DOHH2 (cell line): ENCODE measurements at regions not wholly inside any gene's neighbourhood (a gene's known extent, or its start where the extent isn't known, plus 50 kb on each side); places are given as distances from the start of the nearest gene placed in this dataset.

Source experiments
- H3F3A ChIP-seq: fragments of 200-600 bp; sonication (generic), shearing (Covaris generic); 2 replicates; pipeline ENCODE4 v1.6.0; 2016; ENCODE audit warnings: antibody characterized with exemption, mild to moderate bottlenecking; ENCODE audit not compliant: control insufficient read depth, insufficient read depth
- H3K27ac ChIP-seq: fragments of 200-600 bp; sonication (generic); 2 replicates; pipeline ENCODE4 v1.5.1; 2014; ENCODE audit warnings: low read depth, mild to moderate bottlenecking, low read length, moderate library complexity
- H3K27me3 ChIP-seq: fragments of 200-600 bp; sonication (generic); 2 replicates; pipeline ENCODE4 v1.6.1; 2014; ENCODE audit warnings: mild to moderate bottlenecking, low read length, mixed read lengths; ENCODE audit not compliant: control insufficient read depth
- H3K36me3 ChIP-seq: fragments of 200-600 bp; sonication (generic); 2 replicates; pipeline ENCODE4 v1.6.1; 2014; ENCODE audit warnings: mild to moderate bottlenecking, low read length, moderate library complexity, mixed read lengths; ENCODE audit not compliant: control insufficient read depth
- H3K4me1 ChIP-seq: fragments of 200-600 bp; sonication (generic); 2 replicates; pipeline ENCODE4 v1.6.1; 2014; ENCODE audit warnings: mild to moderate bottlenecking, low read length, mixed read lengths; ENCODE audit not compliant: control insufficient read depth
- H3K4me2 ChIP-seq: fragments of 200-600 bp; sonication (generic); 2 replicates; pipeline ENCODE4 v1.6.0; 2014; ENCODE audit warnings: mild to moderate bottlenecking, low read length, moderate library complexity
- H3K4me3 ChIP-seq: fragments of 200-600 bp; sonication (generic); 2 replicates; pipeline ENCODE4 v1.5.1; 2014; ENCODE audit warnings: mild to moderate bottlenecking, low read length, mixed read lengths
- H3K79me2 ChIP-seq: fragments of 200-600 bp; sonication (generic); 2 replicates; pipeline ENCODE4 v1.6.1; 2014; ENCODE audit warnings: mild to moderate bottlenecking, low read length, mixed read lengths; ENCODE audit not compliant: control insufficient read depth
- H3K9me2 ChIP-seq: fragments of 200-600 bp; sonication (generic); replicated peaks from 2 replicates; pipeline ENCODE4 v1.6.1; 2014; ENCODE audit warnings: mild to moderate bottlenecking, low read length, mixed read lengths; ENCODE audit not compliant: control insufficient read depth
- H3K9me3 ChIP-seq: fragments of 200-600 bp; sonication (generic); 2 replicates; pipeline ENCODE4 v1.6.1; 2014; ENCODE audit warnings: antibody characterized with exemption, low read length, mixed read lengths; ENCODE audit not compliant: control insufficient read depth, insufficient read depth
- H4K20me1 ChIP-seq: fragments of 200-600 bp; sonication (generic); 2 replicates; pipeline ENCODE4 v1.6.0; 2014; ENCODE audit warnings: low read depth, mild to moderate bottlenecking, antibody characterized with exemption, low read length, moderate library complexity; ENCODE audit not compliant: control insufficient read depth, insufficient read depth
- EZH2phosphoT487 ChIP-seq: fragments of 200-600 bp; sonication (generic); IDR thresholded peaks from 2 replicates; pipeline ENCODE4 v1.6.1; 2017; ENCODE audit warnings: borderline replicate concordance, mild to moderate bottlenecking, antibody characterized with exemption, low read length, moderate library complexity, mixed read lengths
- TF ChIP-seq, protein P1 (sequence below): fragments of 200-600 bp; sonication (generic); IDR thresholded peaks from one replicate; pipeline ENCODE4 v1.5.1; 2014; ENCODE audit warnings: antibody characterized with exemption, mild to moderate bottlenecking, low read depth, low read length; ENCODE audit not compliant: poor library complexity, severe bottlenecking

DNA sequence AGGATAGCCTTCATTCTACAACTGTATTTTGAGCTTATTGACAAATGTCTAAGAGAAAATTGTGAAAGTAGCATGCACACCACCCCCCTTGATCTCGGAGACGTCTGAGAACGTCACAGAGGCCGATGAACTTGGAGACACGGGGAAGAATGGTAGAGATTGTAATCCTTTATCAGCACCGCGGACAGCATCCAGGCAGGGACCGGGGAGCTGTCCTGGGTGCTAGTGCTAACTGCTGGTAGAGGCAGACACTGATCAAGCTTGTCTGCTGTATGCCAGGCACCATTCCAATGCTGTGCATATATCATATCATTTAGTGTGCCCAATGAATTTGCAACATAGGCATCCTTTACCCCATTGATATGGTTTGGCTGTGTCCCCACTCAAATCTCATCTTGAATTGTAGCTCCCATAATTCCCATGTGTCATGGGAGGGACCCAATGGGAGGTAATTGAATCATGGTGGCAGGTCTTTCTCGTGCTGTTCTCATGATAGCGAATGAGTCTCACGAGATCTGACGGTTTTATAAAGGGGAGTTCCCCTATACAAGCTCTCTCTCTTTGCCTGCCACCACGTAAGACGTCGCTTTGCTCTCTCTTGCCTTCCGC, 98.8 kb downstream of the LHX2 start:
- H3K9me2 ChIP-seq, result no peaks in the 10 kb centered on the region
- no peak for TF ChIP-seq EZH2phosphoT487
- TF ChIP-seq, protein P1, sequence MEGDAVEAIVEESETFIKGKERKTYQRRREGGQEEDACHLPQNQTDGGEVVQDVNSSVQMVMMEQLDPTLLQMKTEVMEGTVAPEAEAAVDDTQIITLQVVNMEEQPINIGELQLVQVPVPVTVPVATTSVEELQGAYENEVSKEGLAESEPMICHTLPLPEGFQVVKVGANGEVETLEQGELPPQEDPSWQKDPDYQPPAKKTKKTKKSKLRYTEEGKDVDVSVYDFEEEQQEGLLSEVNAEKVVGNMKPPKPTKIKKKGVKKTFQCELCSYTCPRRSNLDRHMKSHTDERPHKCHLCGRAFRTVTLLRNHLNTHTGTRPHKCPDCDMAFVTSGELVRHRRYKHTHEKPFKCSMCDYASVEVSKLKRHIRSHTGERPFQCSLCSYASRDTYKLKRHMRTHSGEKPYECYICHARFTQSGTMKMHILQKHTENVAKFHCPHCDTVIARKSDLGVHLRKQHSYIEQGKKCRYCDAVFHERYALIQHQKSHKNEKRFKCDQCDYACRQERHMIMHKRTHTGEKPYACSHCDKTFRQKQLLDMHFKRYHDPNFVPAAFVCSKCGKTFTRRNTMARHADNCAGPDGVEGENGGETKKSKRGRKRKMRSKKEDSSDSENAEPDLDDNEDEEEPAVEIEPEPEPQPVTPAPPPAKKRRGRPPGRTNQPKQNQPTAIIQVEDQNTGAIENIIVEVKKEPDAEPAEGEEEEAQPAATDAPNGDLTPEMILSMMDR, result no peak
- no peaks in the 10 kb centered on the region for H3K36me3 ChIP-seq
- H3K79me2 ChIP-seq, result no peaks in the 10 kb centered on the region
- H3K9me3 ChIP-seq, result no peaks in the 10 kb centered on the region
- H4K20me1 ChIP-seq, result no peaks in the 10 kb centered on the region
- H3K4me3 ChIP-seq, result no peak overlapping the region
- no peak overlapping the region for H3K4me2 ChIP-seq
- H3K4me1 ChIP-seq, result no peaks in the 10 kb centered on the region
- H3F3A ChIP-seq, result no peaks in the 10 kb centered on the region
- no peak overlapping the region for H3K27ac ChIP-seq
- H3K27me3 ChIP-seq, result peaks cover 4% of the 10 kb centered on the region; the same call in 1 of the 2 replicates

DNA sequence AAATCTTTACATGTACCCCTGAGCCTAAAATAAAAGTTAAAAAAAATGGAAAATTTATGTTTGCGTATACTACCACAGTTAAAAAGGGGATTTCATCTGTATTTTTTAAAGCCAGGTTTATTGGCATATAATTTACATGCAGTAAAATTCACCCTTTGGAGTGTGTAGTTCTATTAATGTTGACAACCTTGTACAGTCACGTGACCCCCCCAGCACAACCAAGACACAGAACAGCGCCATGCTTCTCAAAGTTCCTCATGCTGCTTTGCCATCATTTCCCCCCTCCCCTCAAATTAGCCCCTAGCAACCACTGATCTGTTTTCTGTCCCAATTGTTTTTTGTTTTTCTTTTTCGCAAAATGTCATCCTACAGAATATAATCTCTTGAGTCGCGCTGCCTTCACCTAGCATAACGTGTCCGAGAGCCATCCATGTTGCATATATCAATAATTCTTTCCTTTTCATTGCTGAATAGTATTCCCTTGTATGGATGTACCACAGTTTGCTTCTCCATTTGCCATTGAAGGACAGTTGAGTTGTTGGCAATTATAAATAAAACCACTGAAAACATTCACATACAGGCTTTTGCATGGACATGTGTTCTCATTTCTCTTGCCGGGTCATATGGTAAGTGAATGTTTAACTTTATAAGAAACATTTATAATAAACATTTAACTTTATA, 105.3 kb downstream of the LHX2 start:
- no peak overlapping the region for H3K4me3 ChIP-seq
- TF ChIP-seq EZH2phosphoT487, result no peak
- TF ChIP-seq, protein P1, result no peak
- H3K79me2 ChIP-seq, result no peaks in the 10 kb centered on the region
- H3K9me3 ChIP-seq, result no peaks in the 10 kb centered on the region
- H3K4me2 ChIP-seq, result no peak overlapping the region
- H3K27ac ChIP-seq, result no peak overlapping the region
- no peaks in the 10 kb centered on the region for H3K4me1 ChIP-seq
- peaks cover 4% of the 10 kb centered on the region; the same call in 1 of the 2 replicates for H3K27me3 ChIP-seq
- no peaks in the 10 kb centered on the region for H3K36me3 ChIP-seq
- no peaks in the 10 kb centered on the region for H3F3A ChIP-seq
- no peaks in the 10 kb centered on the region for H3K9me2 ChIP-seq
- no peaks in the 10 kb centered on the region for H4K20me1 ChIP-seq

DNA sequence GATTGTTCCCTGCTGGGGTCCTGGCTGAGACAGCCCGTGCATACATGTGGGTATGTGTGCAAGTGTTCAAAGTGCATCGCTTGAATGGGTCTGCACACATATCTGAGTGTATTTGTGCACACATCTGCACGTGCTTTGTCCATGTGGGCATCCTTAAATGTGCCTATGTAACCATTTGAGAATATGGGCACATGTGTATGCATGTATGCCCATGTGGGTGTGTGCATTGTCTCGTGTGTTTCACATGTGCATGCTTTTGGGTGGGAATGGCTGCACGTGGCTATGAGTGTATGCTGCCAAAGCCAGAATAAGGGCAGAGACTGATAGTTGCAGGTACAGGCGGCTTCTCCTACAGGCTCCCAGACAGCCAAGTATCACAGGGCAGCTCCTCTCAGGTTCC, 107.3 kb downstream of the LHX2 start:
- Histone ChIP-seq H3K36me3 (no peaks in the 10 kb centered on the region), H3K27ac (no peak overlapping the region), H3K79me2 (no peaks in the 10 kb centered on the region), H3K9me2 (no peaks in the 10 kb centered on the region), H3K27me3 (peaks cover 4% of the 10 kb centered on the region; the same call in 1 of the 2 replicates), H3F3A (no peaks in the 10 kb centered on the region), H3K4me1 (no peaks in the 10 kb centered on the region), H3K9me3 (no peaks in the 10 kb centered on the region), H3K4me3 (no peak overlapping the region), H4K20me1 (no peaks in the 10 kb centered on the region), H3K4me2 (no peak overlapping the region)
- TF ChIP-seq, protein P1, result no peak
- no peak for TF ChIP-seq EZH2phosphoT487
